ENCODE measurements at regions not wholly inside any gene's neighbourhood (a gene's known extent, or its start where the extent isn't known, plus 50 kb on each side); places are given as distances from the start of the nearest gene placed in this dataset.

DNA sequence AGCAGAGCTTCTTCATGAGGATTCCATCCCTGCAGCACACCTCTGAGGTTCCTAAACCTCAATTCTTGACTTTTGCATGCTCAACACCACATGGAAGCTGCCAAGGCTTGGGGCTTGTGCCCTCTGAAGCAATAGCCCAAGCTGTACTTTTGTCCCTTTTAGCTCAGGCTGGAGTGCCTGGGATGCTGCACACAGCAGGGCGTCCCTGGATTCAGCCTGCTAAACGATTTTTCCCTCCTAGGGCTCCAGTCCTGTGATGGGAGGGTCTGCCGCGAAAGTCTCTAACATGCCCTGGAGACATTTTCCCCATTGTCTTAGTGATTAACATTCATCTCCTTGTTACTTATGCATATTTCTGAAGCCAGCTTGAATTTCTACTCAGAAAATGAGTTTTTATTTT lies 98.3 kb downstream of the SLITRK5 start:
- Histone ChIP-seq H3K27ac (no peak overlapping the region), H3K4me1 (no peaks in the 10 kb centered on the region), H3K9me3 (no peaks in the 10 kb centered on the region), H3K4me3 (no peak overlapping the region), H3K4me2 (no peak overlapping the region)
- TF ChIP-seq BHLHE40 (IDR thresholded peaks at IDR 0.05; ENCODE audit: low read depth, low read length): no peak
- no peak for TF ChIP-seq FOSL2 (IDR thresholded peaks at IDR 0.05)
- TF ChIP-seq FOSL2 (CRISPR knock-in tag; IDR thresholded peaks at IDR 0.05): no peak
- TF ChIP-seq, protein P1, sequence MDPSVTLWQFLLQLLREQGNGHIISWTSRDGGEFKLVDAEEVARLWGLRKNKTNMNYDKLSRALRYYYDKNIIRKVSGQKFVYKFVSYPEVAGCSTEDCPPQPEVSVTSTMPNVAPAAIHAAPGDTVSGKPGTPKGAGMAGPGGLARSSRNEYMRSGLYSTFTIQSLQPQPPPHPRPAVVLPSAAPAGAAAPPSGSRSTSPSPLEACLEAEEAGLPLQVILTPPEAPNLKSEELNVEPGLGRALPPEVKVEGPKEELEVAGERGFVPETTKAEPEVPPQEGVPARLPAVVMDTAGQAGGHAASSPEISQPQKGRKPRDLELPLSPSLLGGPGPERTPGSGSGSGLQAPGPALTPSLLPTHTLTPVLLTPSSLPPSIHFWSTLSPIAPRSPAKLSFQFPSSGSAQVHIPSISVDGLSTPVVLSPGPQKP (IDR thresholded peaks at IDR 0.05; ENCODE audit: low read depth, low read length): no peak
- TF ChIP-seq JUNB (IDR thresholded peaks at IDR 0.05): no peak
- no peak for TF ChIP-seq MAZ (IDR thresholded peaks at IDR 0.05; ENCODE audit: borderline replicate concordance, low read depth, low read length)
- TF ChIP-seq CEBPB (IDR thresholded peaks at IDR 0.05): no peak
- TF ChIP-seq, protein P2, sequence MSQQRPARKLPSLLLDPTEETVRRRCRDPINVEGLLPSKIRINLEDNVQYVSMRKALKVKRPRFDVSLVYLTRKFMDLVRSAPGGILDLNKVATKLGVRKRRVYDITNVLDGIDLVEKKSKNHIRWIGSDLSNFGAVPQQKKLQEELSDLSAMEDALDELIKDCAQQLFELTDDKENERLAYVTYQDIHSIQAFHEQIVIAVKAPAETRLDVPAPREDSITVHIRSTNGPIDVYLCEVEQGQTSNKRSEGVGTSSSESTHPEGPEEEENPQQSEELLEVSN (IDR thresholded peaks at IDR 0.05; ENCODE audit: borderline replicate concordance, low read depth): no peak
- TF ChIP-seq CHD2 (IDR thresholded peaks at IDR 0.05; ENCODE audit: low read length, partially characterized antibody): no peak
- FAIRE-seq: no peak
- ATAC-seq: no peak
- 78% methylated on average over 4 of the region's 4 CpGs for WGBS (ENCODE audit: missing lambda C conversion rate)
- DNase-seq (ENCODE audit: low read depth in 1 of 2, low spot score in 1 of 2): no peak
- POLR2A ChIA-PET: no interaction called here
- CTCF ChIA-PET: no interaction called here

DNA sequence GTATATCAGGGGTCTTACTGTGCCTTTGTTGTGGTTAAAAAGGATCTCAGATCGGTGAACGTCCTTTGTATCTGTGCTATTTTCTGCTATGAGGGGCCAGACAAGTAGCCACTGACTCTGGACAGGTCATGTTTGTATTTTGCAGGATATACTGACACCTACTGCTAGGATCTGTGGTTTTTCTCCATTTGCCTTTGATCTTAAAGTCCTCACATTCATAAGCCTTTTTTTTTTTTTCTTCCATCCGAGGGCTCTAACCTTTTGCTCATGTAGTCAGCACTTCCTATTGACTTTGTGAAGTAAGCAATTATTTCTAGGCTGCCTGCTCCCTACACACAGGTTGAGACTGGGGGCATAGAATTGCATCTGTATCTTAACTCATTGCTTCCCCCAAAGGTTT lies 106.2 kb downstream of the SLITRK5 start:
- Histone ChIP-seq H3K27ac (no peak overlapping the region), H3K9me3 (no peaks in the 10 kb centered on the region), H3K4me1 (no peaks in the 10 kb centered on the region), H3K4me3 (no peak overlapping the region), H3K4me2 (no peak overlapping the region)
- DNase-seq (ENCODE audit: low read depth in 1 of 2, low spot score in 1 of 2) (peak in 1 of 2 experiments; percentile 26), ATAC-seq (peak in 1 of 2 experiments; percentile 49; a peak in 1 of 6 replicates), FAIRE-seq (no peak)
- ChIA-PET POLR2A (no interaction called here), CTCF (no interaction called here)
- WGBS (ENCODE audit: missing lambda C conversion rate): 61% methylated on average over 3 of the region's 3 CpGs
- no peak for TF ChIP-seq TFCP2L1 (CRISPR knock-in tag; IDR thresholded peaks at IDR 0.05)
- TF ChIP-seq ZFP36 (IDR thresholded peaks at IDR 0.05; ENCODE audit: borderline replicate concordance, partially characterized antibody): no peak
- TF ChIP-seq TP53 (CRISPR knock-in tag; IDR thresholded peaks at IDR 0.05): no peak
- TF ChIP-seq KDM1A (IDR thresholded peaks at IDR 0.05; ENCODE audit: low read depth): no peak
- no peak for TF ChIP-seq ZNF302 (CRISPR knock-in tag; IDR thresholded peaks at IDR 0.05)
- TF ChIP-seq MAFK (IDR thresholded peaks at IDR 0.05; ENCODE audit: partially characterized antibody): no peak
- peak in 1 of 2 experiments; percentile 30; a peak in 2 of 5 replicates for TF ChIP-seq RAD21 (conservative IDR thresholded peaks at IDR 0.05 in 1 of 2, IDR thresholded peaks at IDR 0.05 in 1 of 2)
- no peak for TF ChIP-seq RNF2 (IDR thresholded peaks at IDR 0.05; ENCODE audit: borderline replicate concordance, low read depth)
- TF ChIP-seq HEYL (CRISPR knock-in tag; IDR thresholded peaks at IDR 0.05): no peak

DNA sequence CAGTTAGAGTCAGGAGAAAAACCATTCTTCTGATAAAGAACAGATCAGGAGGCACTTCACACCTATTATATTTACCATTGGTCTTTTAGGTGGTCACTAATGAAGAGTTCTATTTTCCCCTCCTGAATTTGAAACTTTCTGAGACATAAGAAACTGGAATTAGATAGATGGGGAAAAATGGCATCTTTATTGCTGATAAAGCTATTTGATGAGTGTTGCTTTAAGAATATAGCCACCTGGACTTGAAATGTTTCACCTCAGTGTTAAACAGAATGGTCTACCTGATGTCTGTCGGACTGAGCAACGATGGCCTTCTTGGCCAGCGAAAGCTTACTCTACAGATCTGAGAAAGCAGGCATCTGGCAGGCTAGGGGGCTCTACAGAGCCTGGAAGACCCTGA lies 107.0 kb downstream of the SLITRK5 start:
- Histone ChIP-seq H3K4me2 (no peak overlapping the region), H3K4me3 (no peak overlapping the region), H3K4me1 (no peaks in the 10 kb centered on the region), H3K27ac (no peak overlapping the region), H3K9me3 (no peaks in the 10 kb centered on the region)
- ATAC-seq: no peak
- ChIA-PET CTCF (no interaction called here), POLR2A (no interaction called here)
- TF ChIP-seq PHF8 (IDR thresholded peaks at IDR 0.05; ENCODE audit: borderline replicate concordance, low read depth): no peak
- peak; percentile 29 for TF ChIP-seq MAFK (IDR thresholded peaks at IDR 0.05; ENCODE audit: partially characterized antibody)
- no peak for DNase-seq (ENCODE audit: low read depth in 1 of 2, low spot score in 1 of 2)
- no peak for FAIRE-seq
- WGBS (ENCODE audit: missing lambda C conversion rate): 95% methylated on average over 3 of the region's 3 CpGs

DNA sequence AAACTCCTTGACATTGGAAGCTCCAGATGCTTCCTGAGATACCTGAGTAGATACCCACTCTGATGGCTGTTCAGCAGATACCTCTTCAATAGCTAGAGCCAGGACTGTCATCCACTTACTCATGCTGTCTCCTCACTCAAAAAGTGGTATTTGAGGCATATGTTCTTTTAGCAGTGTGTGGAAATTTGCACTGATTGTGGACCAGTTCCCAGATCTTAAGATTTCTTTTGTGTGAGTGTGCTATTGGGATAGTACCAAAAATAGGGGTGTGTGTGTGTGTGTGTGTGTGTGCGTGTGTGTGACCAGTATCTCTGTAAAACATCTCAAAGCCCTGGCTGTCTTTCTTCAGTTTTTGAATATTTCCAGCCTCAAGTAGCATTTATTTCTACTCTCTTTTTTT lies 108.3 kb downstream of the SLITRK5 start:
- no peak for ATAC-seq
- H3K4me1 ChIP-seq: no peaks in the 10 kb centered on the region
- TF ChIP-seq CBX8 (IDR thresholded peaks at IDR 0.05) (no peak), HOXA7 (CRISPR knock-in tag; IDR thresholded peaks at IDR 0.05) (no peak), ZFP36 (IDR thresholded peaks at IDR 0.05; ENCODE audit: borderline replicate concordance, partially characterized antibody) (no peak), RCOR1 (IDR thresholded peaks at IDR 0.05; ENCODE audit: low read depth, low read length) (no peak), TP53 (CRISPR knock-in tag; IDR thresholded peaks at IDR 0.05) (no peak), RFX5 (IDR thresholded peaks at IDR 0.05) (no peak), HEYL (CRISPR knock-in tag; IDR thresholded peaks at IDR 0.05) (no peak), EHMT2 (IDR thresholded peaks at IDR 0.05; ENCODE audit: low read depth) (no peak), FOSB (CRISPR knock-in tag; IDR thresholded peaks at IDR 0.05) (no peak), CEBPB (IDR thresholded peaks at IDR 0.05) (no peak), ESRRA (IDR thresholded peaks at IDR 0.05; ENCODE audit: borderline replicate concordance, low read length) (no peak), BHLHE40 (IDR thresholded peaks at IDR 0.05; ENCODE audit: low read depth, low read length) (no peak), JUNB (IDR thresholded peaks at IDR 0.05) (no peak), POLR2A (IDR thresholded peaks at IDR 0.05; ENCODE audit: low read length) (no peak), JUN (IDR thresholded peaks at IDR 0.05) (no peak), HOXB5 (CRISPR knock-in tag; IDR thresholded peaks at IDR 0.05) (no peak)
- TF ChIP-seq, protein P3, sequence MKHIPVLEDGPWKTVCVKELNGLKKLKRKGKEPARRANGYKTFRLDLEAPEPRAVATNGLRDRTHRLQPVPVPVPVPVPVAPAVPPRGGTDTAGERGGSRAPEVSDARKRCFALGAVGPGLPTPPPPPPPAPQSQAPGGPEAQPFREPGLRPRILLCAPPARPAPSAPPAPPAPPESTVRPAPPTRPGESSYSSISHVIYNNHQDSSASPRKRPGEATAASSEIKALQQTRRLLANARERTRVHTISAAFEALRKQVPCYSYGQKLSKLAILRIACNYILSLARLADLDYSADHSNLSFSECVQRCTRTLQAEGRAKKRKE (CRISPR knock-in tag; IDR thresholded peaks at IDR 0.05; ENCODE audit: low read depth): no peak
- 86% methylated on average over 1 of the region's 1 CpG for WGBS (ENCODE audit: missing lambda C conversion rate)
- no peak overlapping the region for H3K4me3 ChIP-seq
- ChIA-PET CTCF (no interaction called here), POLR2A (no interaction called here)
- no peak for FAIRE-seq
- no peak overlapping the region for H3K4me2 ChIP-seq
- no peak for DNase-seq (ENCODE audit: low read depth in 1 of 2, low spot score in 1 of 2)
- no peaks in the 10 kb centered on the region for H3K9me3 ChIP-seq
- H3K27ac ChIP-seq: no peak overlapping the region
